Mesendoderm (in vitro differentiated cells): ENCODE measurements at regions not wholly inside any gene's neighbourhood (a gene's known extent, or its start where the extent isn't known, plus 50 kb on each side); places are given as distances from the start of the nearest gene placed in this dataset.
"Not testable (repeated sequence)": the region's sequence is repeated elsewhere in the genome, so short reads cannot be mapped to it uniquely, and the experiment has no call there.

Experiments
- DNase-seq: peaks from one replicate; pipeline ENCODE4 v3.0.0; 2013
- H2AK5ac ChIP-seq: 2 replicates; pipeline ENCODE4 v1.6.1; 2013; ENCODE audit warnings: low read length, inconsistent platforms
- H2BK120ac ChIP-seq: 2 replicates; pipeline ENCODE4 v1.6.1; 2013; ENCODE audit warnings: low read depth, mild to moderate bottlenecking, low read length, moderate library complexity, mixed read lengths
- H2BK15ac ChIP-seq: replicated peaks from 2 replicates; pipeline ENCODE4 v1.6.1; 2013; ENCODE audit warnings: low read depth, mild to moderate bottlenecking, moderate library complexity
- H2BK5ac ChIP-seq: 2 replicates; pipeline ENCODE4 v1.6.1; 2013; ENCODE audit warnings: low read length, inconsistent platforms
- H3K18ac ChIP-seq: 2 replicates; pipeline ENCODE4 v1.6.1; 2013; ENCODE audit warnings: mild to moderate bottlenecking, low read length, mixed read lengths
- H3K23ac ChIP-seq: one replicate; pipeline ENCODE4 v1.6.1; 2013; ENCODE audit warnings: low read length
- H3K27ac ChIP-seq: 2 replicates; pipeline ENCODE4 v1.5.1; 2013; ENCODE audit warnings: low read depth, mild to moderate bottlenecking, inconsistent platforms, low read length, moderate library complexity
- H3K27me3 ChIP-seq: 2 replicates; pipeline ENCODE4 v1.6.1; 2013; ENCODE audit warnings: low read length, control low read depth, mild to moderate bottlenecking, inconsistent platforms; ENCODE audit not compliant: insufficient read depth, poor library complexity
- H3K36me3 ChIP-seq: 2 replicates; pipeline ENCODE4 v1.6.1; 2013; ENCODE audit warnings: low read length, inconsistent platforms; ENCODE audit not compliant: control insufficient read depth, insufficient read depth
- H3K4ac ChIP-seq: one replicate; pipeline ENCODE4 v1.6.1; 2013; ENCODE audit warnings: low read depth, mild to moderate bottlenecking, low read length, moderate library complexity
- H3K4me1 ChIP-seq: 2 replicates; pipeline ENCODE4 v1.6.1; 2013; ENCODE audit warnings: low read depth, low read length, inconsistent platforms; ENCODE audit not compliant: control insufficient read depth
- H3K4me2 ChIP-seq: 2 replicates; pipeline ENCODE4 v1.6.1; 2013; ENCODE audit warnings: low read length
- H3K4me3 ChIP-seq: 2 replicates; pipeline ENCODE4 v1.5.1; 2013; ENCODE audit warnings: mild to moderate bottlenecking, low read length
- H3K56ac ChIP-seq: one replicate; pipeline ENCODE4 v1.6.1; 2013; ENCODE audit warnings: low read length
- H3K79me1 ChIP-seq: 2 replicates; pipeline ENCODE4 v1.6.1; 2013; ENCODE audit warnings: low read length, inconsistent platforms
- H3K79me2 ChIP-seq: 2 replicates; pipeline ENCODE4 v1.6.1; 2013; ENCODE audit warnings: mild to moderate bottlenecking, low read length; ENCODE audit not compliant: control insufficient read depth, insufficient read depth
- H3K9ac ChIP-seq: 2 replicates; pipeline ENCODE4 v1.6.1; 2013; ENCODE audit warnings: low read length, inconsistent platforms
- H4K5ac ChIP-seq: one replicate; pipeline ENCODE4 v1.6.1; 2013; ENCODE audit warnings: low read length
- H4K8ac ChIP-seq: one replicate; pipeline ENCODE4 v1.6.1; 2013; ENCODE audit warnings: low read depth, mild to moderate bottlenecking, control low read depth, low read length, moderate library complexity
- WGBS: extraction: QIAGEN DNeasy Blood & Tissue Kit; methylation state at CpG from one replicate; pipeline ENCODE4 v1.1.7; 2013; ENCODE audit warnings: low lambda C conversion rate, missing lambda C conversion rate; ENCODE audit not compliant: insufficient coverage; ENCODE audit errors: extremely low coverage; 5-methylcytosine and 5-hydroxymethylcytosine counted together

DNA sequence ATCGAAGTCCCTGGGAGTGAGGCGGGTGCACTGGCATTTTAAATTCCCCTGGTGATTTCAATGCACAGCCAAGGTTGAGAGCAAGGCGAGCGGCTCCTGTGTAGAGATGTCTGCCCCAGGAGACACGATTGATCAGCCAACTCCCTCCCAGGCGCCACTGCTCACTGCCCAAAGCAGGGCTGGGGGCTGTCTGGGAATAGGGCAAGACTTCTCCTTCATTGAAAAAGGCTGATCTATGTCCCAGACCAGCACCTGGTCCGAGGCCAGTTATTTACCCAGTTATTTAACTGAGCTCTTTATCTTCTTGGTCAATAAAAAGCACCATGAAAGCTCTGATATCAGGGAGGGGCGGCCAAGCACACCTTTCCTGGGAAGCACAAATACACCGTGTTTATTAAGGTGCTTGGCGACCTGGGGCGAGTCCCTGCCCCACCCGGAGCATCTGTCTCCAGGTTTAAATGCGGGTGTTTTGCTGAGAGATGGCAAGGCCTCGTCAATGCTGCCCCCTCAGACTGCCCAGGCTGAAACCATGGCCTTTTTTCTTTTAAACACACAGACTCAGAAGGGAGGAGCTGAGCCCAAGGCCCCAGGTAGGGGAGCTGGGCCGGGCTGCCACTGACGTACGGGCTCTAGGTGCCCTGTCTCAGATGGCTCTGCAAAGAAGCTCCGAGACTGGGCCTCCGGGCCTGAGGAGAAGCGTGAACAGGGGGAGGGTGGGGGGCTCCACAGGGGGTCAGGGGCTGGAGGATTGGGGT lies 73.9 kb upstream of the HPCAL1 start:
- no peak overlapping the region for H3K56ac ChIP-seq
- no peak overlapping the region for H2BK120ac ChIP-seq
- H3K4me3 ChIP-seq, result no peak overlapping the region
- no peak overlapping the region for H3K23ac ChIP-seq
- no CpG with 5 or more reads among the region's 20 CpGs for WGBS
- no peak overlapping the region for H3K27ac ChIP-seq
- H3K9ac ChIP-seq, result no peak overlapping the region
- H3K4ac ChIP-seq, result no peak overlapping the region
- no peaks in the 10 kb centered on the region for H3K79me1 ChIP-seq
- H3K36me3 ChIP-seq, result no peaks in the 10 kb centered on the region
- H3K27me3 ChIP-seq, result no peaks in the 10 kb centered on the region
- no peaks in the 10 kb centered on the region for H3K79me2 ChIP-seq
- H2AK5ac ChIP-seq, result no peak overlapping the region
- H2BK15ac ChIP-seq, result no peak overlapping the region
- H2BK5ac ChIP-seq, result no peak overlapping the region
- no peaks in the 10 kb centered on the region for H3K4me1 ChIP-seq
- H3K4me2 ChIP-seq, result no peak overlapping the region
- no peak for DNase-seq
- H4K5ac ChIP-seq, result no peak overlapping the region
- no peak overlapping the region for H3K18ac ChIP-seq
- H4K8ac ChIP-seq, result no peak overlapping the region

DNA sequence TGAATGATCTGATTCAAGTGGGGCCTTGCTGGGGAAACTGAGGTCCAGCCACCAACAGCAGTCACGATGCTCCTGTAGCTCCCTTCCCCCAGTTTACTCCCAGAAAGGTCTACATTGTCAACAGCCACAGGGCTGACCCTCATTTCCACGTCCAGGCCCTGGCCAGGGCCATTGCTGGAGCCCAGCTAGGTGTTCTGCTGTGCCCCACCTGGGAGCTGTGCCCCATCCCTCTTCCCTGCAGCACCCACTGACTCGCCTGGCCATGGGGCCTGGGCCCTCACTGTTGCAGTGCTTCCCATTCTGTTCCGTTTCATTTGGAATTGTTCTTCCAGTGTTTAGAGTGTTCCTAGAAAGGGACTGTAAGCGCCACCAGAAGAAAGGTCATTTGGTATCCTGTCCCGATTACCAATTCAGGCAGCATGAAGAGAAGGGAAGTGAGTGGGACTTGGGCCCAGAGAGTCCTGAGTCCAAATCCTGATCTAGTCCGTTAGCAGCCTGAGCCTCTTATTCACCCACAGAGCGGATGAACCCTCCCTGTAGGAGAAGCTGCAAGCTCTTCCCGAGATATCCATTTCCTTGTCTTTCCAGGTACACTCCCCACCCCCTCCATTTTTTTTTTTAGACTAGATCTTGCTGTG lies 73.1 kb upstream of the HPCAL1 start:
- Histone ChIP-seq H2AK5ac (no peak overlapping the region), H3K4ac (no peak overlapping the region), H3K27ac (no peak overlapping the region), H3K4me2 (no peak overlapping the region), H3K4me3 (no peak overlapping the region), H3K36me3 (no peaks in the 10 kb centered on the region), H3K56ac (no peak overlapping the region), H3K9ac (no peak overlapping the region), H2BK15ac (no peak overlapping the region), H3K23ac (no peak overlapping the region), H3K27me3 (no peaks in the 10 kb centered on the region), H2BK5ac (no peak overlapping the region), H4K8ac (no peak overlapping the region), H3K18ac (no peak overlapping the region), H3K79me1 (no peaks in the 10 kb centered on the region), H4K5ac (no peak overlapping the region), H3K4me1 (no peaks in the 10 kb centered on the region), H2BK120ac (no peak overlapping the region), H3K79me2 (no peaks in the 10 kb centered on the region)
- no CpG with 5 or more reads among the region's 9 CpGs for WGBS
- no peak for DNase-seq

DNA sequence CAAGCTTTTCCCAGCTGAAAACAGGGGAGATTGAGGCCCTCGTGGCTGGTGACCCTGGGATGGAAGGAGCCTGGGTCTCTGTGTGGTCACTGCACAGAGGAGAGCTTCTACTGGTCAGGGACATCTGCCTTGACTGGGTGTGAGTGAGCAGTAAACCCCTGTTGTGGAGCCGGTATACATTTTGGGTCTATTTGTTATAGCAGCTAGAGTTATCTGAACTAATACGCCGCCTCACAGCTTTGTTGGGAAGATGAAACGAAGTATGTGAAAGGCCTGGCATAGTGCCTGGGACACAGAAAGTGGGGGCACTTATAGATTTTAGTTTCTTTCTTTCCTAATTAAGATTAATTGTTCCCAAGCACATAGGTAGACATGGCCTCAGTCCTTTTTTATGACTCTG lies 72.2 kb upstream of the HPCAL1 start:
- Histone ChIP-seq H3K9ac (no peak overlapping the region), H3K4me2 (no peak overlapping the region), H3K79me1 (no peaks in the 10 kb centered on the region), H4K5ac (no peak overlapping the region), H3K4me3 (no peak overlapping the region), H3K79me2 (no peaks in the 10 kb centered on the region), H3K56ac (no peak overlapping the region), H3K23ac (no peak overlapping the region), H3K27ac (no peak overlapping the region), H4K8ac (no peak overlapping the region), H3K4ac (no peak overlapping the region), H3K36me3 (no peaks in the 10 kb centered on the region), H2BK15ac (no peak overlapping the region), H3K18ac (no peak overlapping the region), H2BK5ac (no peak overlapping the region), H3K4me1 (no peaks in the 10 kb centered on the region), H2BK120ac (no peak overlapping the region), H2AK5ac (no peak overlapping the region), H3K27me3 (no peaks in the 10 kb centered on the region)
- DNase-seq, result no peak
- no CpG with 5 or more reads among the region's 5 CpGs for WGBS

DNA sequence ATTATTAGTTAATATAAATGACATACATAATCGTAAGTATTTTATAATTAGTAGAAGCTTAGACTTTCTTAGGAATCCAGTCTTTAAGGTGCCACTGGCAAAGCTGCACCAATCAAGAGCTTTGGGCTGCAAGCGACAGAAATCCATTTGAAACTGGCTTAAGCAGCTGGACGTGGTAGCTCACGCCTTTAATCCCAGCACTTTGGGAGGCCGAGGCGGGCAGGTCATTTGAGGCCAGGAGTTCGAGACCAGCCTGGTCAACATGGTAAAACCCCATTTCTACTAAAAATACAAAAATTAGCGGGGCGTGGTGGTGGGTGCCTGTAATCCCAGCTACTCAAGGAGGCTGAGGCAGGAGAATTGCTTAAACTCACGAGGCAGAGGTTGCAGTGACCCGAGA lies 71.8 kb upstream of the HPCAL1 start:
- not testable (repeated sequence) for H3K36me3 ChIP-seq, H3K4me3 ChIP-seq, H3K27ac ChIP-seq, H3K56ac ChIP-seq, H3K27me3 ChIP-seq, H3K4me1 ChIP-seq, H3K79me2 ChIP-seq, DNase-seq, H2BK15ac ChIP-seq, H3K23ac ChIP-seq, H3K4ac ChIP-seq, H2BK5ac ChIP-seq, H3K18ac ChIP-seq, H4K5ac ChIP-seq, H2AK5ac ChIP-seq, H3K4me2 ChIP-seq, H3K79me1 ChIP-seq, H2BK120ac ChIP-seq, H4K8ac ChIP-seq, H3K9ac ChIP-seq
- WGBS, result no CpG with 5 or more reads among the region's 11 CpGs

DNA sequence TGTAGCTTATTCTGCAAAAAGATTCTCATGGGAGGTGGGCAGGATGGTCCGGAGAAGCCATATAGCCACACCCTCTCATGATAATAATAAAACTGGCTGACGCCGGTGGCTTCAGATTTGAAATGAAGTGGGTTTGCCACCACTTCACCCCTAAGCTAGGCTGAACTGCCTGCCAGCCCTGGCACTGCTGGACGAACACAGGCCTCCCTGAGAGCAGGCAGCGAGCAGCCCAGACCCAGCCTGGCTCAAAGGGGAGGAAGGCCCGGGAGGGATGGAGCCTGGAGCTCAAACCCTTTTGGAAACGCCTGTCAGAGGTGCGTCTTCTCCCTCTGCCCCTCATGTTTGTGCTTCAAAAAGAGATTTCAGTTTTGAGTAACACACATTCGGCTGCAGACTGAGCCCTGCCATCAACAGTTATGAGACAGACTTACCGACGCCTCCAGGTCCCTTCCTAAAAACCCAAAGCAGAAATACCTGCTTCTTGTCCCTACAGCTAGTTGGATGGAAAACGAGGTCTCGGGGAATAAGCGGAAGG lies 71.1 kb upstream of the HPCAL1 start:
- Histone ChIP-seq H3K9ac (no peak overlapping the region), H3K18ac (no peak overlapping the region), H3K4ac (no peak overlapping the region), H2BK120ac (no peak overlapping the region), H3K4me3 (no peak overlapping the region), H3K56ac (no peak overlapping the region), H4K8ac (no peak overlapping the region), H2BK5ac (no peak overlapping the region), H2AK5ac (no peak overlapping the region), H3K4me1 (no peaks in the 10 kb centered on the region), H3K23ac (no peak overlapping the region), H3K79me1 (no peaks in the 10 kb centered on the region), H3K79me2 (no peaks in the 10 kb centered on the region), H3K27ac (no peak overlapping the region), H3K36me3 (no peaks in the 10 kb centered on the region), H3K27me3 (no peaks in the 10 kb centered on the region), H2BK15ac (no peak overlapping the region), H3K4me2 (no peak overlapping the region), H4K5ac (no peak overlapping the region)
- no CpG with 5 or more reads among the region's 14 CpGs for WGBS
- no peak for DNase-seq
